DND-41 (cell line): ENCODE measurements at regions not wholly inside any gene's neighbourhood (a gene's known extent, or its start where the extent isn't known, plus 50 kb on each side); places are given as distances from the start of the nearest gene placed in this dataset.

ENCODE experiments used
- ATAC-seq: fragments of 200-7000 bp; cut with Tn5 transposase; 3 replicates; pipeline ENCODE4 v1.9.1; 2021; ENCODE audit warnings: low read depth; ENCODE audit not compliant: insufficient read depth
- DNase-seq: peaks from one replicate; pipeline ENCODE4 v3.0.0-alpha.2; 2020
- H2AFZ ChIP-seq: 2 replicates; pipeline ENCODE4 v1.6.0; 2012; ENCODE audit warnings: low read depth, low read length
- H3K27ac ChIP-seq: 2 replicates; pipeline ENCODE4 v1.5.1; 2012; ENCODE audit warnings: low read length, inconsistent platforms
- H3K27me3 ChIP-seq: fragments of 200-600 bp; sonication (generic); 2 replicates; pipeline ENCODE4 v1.6.0; 2012; ENCODE audit warnings: low read length, mild to moderate bottlenecking, inconsistent platforms; ENCODE audit not compliant: insufficient read depth, poor library complexity
- H3K36me3 ChIP-seq: 2 replicates; pipeline ENCODE4 v1.5.1; 2012; ENCODE audit warnings: low read length, inconsistent platforms; ENCODE audit not compliant: insufficient read depth
- H3K4me1 ChIP-seq: 2 replicates; pipeline ENCODE4 v1.5.1; 2012; ENCODE audit warnings: mild to moderate bottlenecking, low read length; ENCODE audit not compliant: insufficient read depth
- H3K4me2 ChIP-seq: 2 replicates; pipeline ENCODE4 v1.6.0; 2012; ENCODE audit warnings: mild to moderate bottlenecking, moderate library complexity, low read length, inconsistent platforms; ENCODE audit not compliant: insufficient read depth
- H3K4me3 ChIP-seq, 2 experiments: fragments of 200-600 bp in 1 of 2; shearing (Covaris generic) in 1 of 2; 2 replicates each; pipeline ENCODE4 v1.5.1; 2012 to 2016; ENCODE audit warnings: inconsistent platforms in 2 of 2, low read length in 2 of 2, mild to moderate bottlenecking in 2 of 2, low read depth in 1 of 2, moderate library complexity in 1 of 2
- H3K79me2 ChIP-seq: 2 replicates; pipeline ENCODE4 v1.6.0; 2012; ENCODE audit warnings: low read length, inconsistent platforms; ENCODE audit not compliant: insufficient read depth
- H3K9ac ChIP-seq: 2 replicates; pipeline ENCODE4 v1.6.0; 2012; ENCODE audit warnings: low read depth, mild to moderate bottlenecking, inconsistent platforms, low read length, moderate library complexity
- H3K9me3 ChIP-seq: 2 replicates; pipeline ENCODE4 v1.5.1; 2012; ENCODE audit warnings: low read length, moderate library complexity, mild to moderate bottlenecking, inconsistent platforms; ENCODE audit not compliant: insufficient read depth, severe bottlenecking
- H4K20me1 ChIP-seq: 2 replicates; pipeline ENCODE4 v1.6.0; 2012; ENCODE audit warnings: low read length; ENCODE audit not compliant: insufficient read depth
- CTCF ChIP-seq: IDR thresholded peaks from 2 replicates; pipeline ENCODE4 v1.5.1; 2012; ENCODE audit warnings: borderline replicate concordance, low read length, moderate library complexity, mild to moderate bottlenecking; ENCODE audit not compliant: poor library complexity, severe bottlenecking; ENCODE audit errors: extremely low read depth
- EZH2 ChIP-seq: IDR thresholded peaks from 3 replicates; pipeline ENCODE4 v1.6.1; 2012; ENCODE audit warnings: borderline replicate concordance, low read depth, mild to moderate bottlenecking, moderate library complexity, low read length, inconsistent platforms; ENCODE audit not compliant: severe bottlenecking

- Histone ChIP-seq H3K9ac (no peak overlapping the region), H3K79me2 (no peaks in the 10 kb centered on the region), H4K20me1 (no peaks in the 10 kb centered on the region), H3K9me3 (peaks cover 10% of the 10 kb centered on the region), H3K27ac (no peak overlapping the region), H2AFZ (no peak overlapping the region), H3K4me2 (no peak overlapping the region), H3K27me3 (no peaks in the 10 kb centered on the region), H3K4me1 (no peaks in the 10 kb centered on the region), H3K36me3 (no peaks in the 10 kb centered on the region), H3K4me3 (no peak overlapping the region)
- ATAC-seq (no peak), DNase-seq (no peak)
- TF ChIP-seq EZH2 (no peak), CTCF (no peak)
These were observed 479.9 kb upstream of the BTBD3 start for GRCh38 chr20:11437611-11438380.

- Histone ChIP-seq H3K9me3 (peaks cover 10% of the 10 kb centered on the region), H3K4me2 (no peak overlapping the region), H3K36me3 (no peaks in the 10 kb centered on the region), H3K4me1 (no peaks in the 10 kb centered on the region), H3K9ac (no peak overlapping the region), H3K27me3 (no peaks in the 10 kb centered on the region), H2AFZ (no peak overlapping the region), H3K79me2 (no peaks in the 10 kb centered on the region), H3K4me3 (no peak overlapping the region), H3K27ac (no peak overlapping the region), H4K20me1 (no peaks in the 10 kb centered on the region)
- no peak for ATAC-seq
- TF ChIP-seq EZH2 (no peak), CTCF (no peak)
- DNase-seq = no peak
These were observed 479.3 kb upstream of the BTBD3 start for GRCh38 chr20:11438412-11438811.

GRCh38 chr20:11443382-11444119, 474.1 kb upstream of the BTBD3 start:
- Histone ChIP-seq H3K79me2 (no peaks in the 10 kb centered on the region), H2AFZ (no peak overlapping the region), H3K9ac (no peak overlapping the region), H3K4me2 (no peak overlapping the region), H4K20me1 (no peaks in the 10 kb centered on the region), H3K4me1 (no peaks in the 10 kb centered on the region), H3K27me3 (no peaks in the 10 kb centered on the region), H3K4me3 (no peak overlapping the region), H3K36me3 (no peaks in the 10 kb centered on the region), H3K9me3 (no peaks in the 10 kb centered on the region), H3K27ac (no peak overlapping the region)
- TF ChIP-seq CTCF (no peak), EZH2 (no peak)
- DNase-seq (no peak), ATAC-seq (no peak)
